ENCODE measurements at regions not wholly inside any gene's neighbourhood (a gene's known extent, or its start where the extent isn't known, plus 50 kb on each side); places are given as distances from the start of the nearest gene placed in this dataset.

DNA sequence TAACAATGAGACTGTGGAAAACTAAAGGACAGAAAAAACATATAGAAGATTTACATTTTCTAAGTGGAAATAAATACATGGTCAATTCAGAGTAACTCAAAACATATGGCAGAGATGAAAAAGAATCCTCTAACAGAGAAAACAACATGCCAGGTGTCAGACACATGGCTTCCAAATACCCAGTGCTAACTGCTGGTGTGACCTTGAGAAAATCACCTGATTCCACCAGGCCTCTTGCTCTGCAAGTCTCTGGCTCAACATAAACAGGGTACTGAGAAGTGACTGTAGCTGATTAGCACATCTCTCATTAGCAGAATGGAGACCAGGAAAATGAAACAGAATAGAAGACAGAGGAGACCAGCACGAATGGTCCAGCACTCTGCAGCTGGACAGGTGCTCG, 210.8 kb downstream of the HNMT start:
- DNase-seq (ENCODE audit: low spot score in 2 of 2) = no peak
- TF ChIP-seq, protein P1, sequence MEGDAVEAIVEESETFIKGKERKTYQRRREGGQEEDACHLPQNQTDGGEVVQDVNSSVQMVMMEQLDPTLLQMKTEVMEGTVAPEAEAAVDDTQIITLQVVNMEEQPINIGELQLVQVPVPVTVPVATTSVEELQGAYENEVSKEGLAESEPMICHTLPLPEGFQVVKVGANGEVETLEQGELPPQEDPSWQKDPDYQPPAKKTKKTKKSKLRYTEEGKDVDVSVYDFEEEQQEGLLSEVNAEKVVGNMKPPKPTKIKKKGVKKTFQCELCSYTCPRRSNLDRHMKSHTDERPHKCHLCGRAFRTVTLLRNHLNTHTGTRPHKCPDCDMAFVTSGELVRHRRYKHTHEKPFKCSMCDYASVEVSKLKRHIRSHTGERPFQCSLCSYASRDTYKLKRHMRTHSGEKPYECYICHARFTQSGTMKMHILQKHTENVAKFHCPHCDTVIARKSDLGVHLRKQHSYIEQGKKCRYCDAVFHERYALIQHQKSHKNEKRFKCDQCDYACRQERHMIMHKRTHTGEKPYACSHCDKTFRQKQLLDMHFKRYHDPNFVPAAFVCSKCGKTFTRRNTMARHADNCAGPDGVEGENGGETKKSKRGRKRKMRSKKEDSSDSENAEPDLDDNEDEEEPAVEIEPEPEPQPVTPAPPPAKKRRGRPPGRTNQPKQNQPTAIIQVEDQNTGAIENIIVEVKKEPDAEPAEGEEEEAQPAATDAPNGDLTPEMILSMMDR (IDR thresholded peaks at IDR 0.05) = no peak
- TF ChIP-seq POLR2A (IDR thresholded peaks at IDR 0.05) = no peak
- 87 to 98% methylated on average over 2 of the region's 2 CpGs for whole genome bisulfite sequencing, 2 donors
- H3K4me3 ChIP-seq (ENCODE audit: low read depth, poor library complexity, severe bottlenecking) = no peak overlapping the region
- intact Hi-C loops (cut with DNase I; ENCODE audit: low total_unique reads) = no loop called here

DNA sequence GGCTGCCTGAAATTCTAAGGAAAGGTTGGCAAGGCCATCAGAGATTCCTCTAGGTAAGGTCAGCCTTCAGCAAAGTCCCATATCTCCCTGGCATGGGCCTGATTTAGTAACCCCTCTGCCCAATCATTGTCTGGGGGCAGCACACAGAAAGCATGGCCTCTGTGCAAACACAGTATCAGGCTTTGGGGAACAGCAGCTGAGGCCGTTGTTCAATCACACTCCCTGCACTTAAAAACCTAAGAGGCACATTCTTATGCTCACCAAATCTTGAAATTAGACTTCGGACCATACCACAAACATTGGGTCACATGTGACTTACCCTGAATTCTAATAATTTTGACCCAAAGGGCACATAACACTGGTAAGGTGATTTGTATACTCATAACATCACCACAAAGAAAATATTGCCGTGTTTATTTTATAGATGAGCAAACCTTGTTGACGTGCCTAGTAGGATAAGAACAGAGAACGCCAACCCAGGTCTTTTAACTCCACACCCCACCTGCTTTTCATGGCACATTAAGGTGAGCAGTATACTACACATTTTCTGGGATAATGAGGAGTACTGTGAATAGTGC, 212.7 kb downstream of the HNMT start:
- WGBS, 2 donors = 87 to 90% methylated on average over 5 of the region's 5 CpGs
- intact Hi-C loops (cut with DNase I; ENCODE audit: low total_unique reads) = no loop called here
- no peak for DNase-seq (ENCODE audit: low spot score in 2 of 2)
- no peak for TF ChIP-seq POLR2A (IDR thresholded peaks at IDR 0.05)
- H3K4me3 ChIP-seq (ENCODE audit: low read depth, poor library complexity, severe bottlenecking) = no peak overlapping the region

DNA sequence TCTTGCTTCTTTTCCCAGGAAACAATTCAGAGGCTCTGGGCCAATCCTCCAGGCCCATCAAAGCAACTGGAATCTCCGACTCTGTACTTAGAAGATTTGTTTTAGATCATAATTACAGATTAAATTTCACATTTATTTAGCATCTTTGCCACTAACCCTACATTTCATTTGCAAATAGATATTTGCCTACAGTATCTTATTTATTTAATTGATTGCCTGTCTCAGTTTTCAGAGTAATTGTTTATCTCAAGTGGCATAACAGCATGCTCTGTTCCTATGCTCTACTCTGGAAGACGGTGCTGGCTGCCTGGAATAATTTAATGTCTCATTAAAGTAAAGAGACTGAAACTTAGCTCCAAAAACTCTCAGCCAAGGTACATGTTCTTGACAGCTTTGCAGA, 213.4 kb downstream of the HNMT start:
- WGBS, 2 donors = 65 to 76% methylated on average over 2 of the region's 2 CpGs
- no peak overlapping the region for H3K4me3 ChIP-seq (ENCODE audit: low read depth, poor library complexity, severe bottlenecking)
- DNase-seq (ENCODE audit: low spot score in 2 of 2) = no peak
- intact Hi-C loops (cut with DNase I; ENCODE audit: low total_unique reads) = no loop called here
- no peak for TF ChIP-seq POLR2A (IDR thresholded peaks at IDR 0.05)
- TF ChIP-seq, protein P1 (IDR thresholded peaks at IDR 0.05) = no peak

DNA sequence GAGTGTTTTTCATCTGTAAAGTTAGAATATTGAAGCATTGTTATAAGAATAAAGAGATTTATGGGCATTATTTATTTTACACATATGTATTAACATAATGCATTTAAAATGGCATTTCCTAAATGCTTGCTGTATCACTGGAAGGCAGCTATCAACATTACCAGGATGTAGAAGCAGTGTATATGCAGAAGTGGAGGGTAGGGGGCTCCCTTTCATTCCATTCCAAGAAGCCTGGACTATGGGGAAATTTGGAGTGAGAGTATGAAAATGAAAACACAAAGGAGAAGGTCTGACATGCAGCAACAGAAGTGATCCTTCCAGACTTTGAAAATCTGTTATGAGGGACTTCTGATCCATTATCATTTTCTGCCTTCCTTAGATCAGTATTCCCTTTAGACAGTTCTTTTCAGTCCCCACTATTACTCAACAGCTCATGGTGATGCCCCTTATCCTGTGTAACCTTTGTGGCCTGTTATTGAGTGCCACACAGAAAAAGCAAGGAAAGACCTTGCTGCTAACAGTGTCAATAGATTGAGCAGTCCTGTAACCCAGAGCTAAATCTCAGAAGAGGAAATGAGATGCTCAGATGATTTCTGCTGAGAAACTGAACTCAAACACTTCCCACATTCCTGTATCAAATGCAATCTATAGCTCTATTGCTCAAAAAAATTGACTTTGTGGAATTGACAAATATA, 216.6 kb downstream of the HNMT start:
- intact Hi-C loops (cut with DNase I; ENCODE audit: low total_unique reads) = no loop called here
- TF ChIP-seq, protein P1 (IDR thresholded peaks at IDR 0.05) = no peak
- TF ChIP-seq POLR2A (IDR thresholded peaks at IDR 0.05) = no peak
- H3K4me3 ChIP-seq (ENCODE audit: low read depth, poor library complexity, severe bottlenecking) = no peak overlapping the region
- no peak for DNase-seq (ENCODE audit: low spot score in 2 of 2)

DNA sequence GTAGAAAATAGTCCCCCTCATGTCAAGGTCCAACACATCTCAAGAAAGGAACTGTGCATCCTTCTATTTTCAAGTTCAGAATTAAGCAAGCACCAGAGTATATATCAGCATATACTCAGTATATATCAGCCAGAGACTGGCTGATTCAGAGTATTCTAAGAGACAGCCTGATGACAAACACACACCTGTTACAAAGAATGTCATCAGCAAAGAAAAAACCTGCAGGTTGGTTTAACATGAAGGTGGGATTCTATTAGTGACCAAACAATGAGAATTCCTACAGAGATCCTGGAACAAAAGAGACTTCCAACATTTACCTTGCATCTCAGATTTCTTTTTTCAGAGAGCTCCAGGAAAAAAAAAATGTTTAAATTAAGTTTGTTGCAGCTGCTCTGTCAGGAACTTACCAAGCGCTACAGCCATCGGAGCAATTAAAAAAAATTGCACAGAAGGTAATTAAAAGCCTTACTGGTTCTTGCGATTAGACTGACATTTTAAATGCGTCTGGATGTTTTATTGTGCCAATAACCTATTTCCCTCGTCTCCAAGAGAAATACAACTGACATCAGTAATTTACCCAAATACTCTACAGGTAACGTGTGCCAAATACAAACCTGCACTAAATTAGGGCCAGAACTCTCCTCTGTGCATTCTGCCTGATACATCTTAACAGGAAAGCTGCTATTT, 218.1 kb downstream of the HNMT start:
- WGBS, 2 donors = 66 to 74% methylated on average over 6 of the region's 6 CpGs
- intact Hi-C loops (cut with DNase I; ENCODE audit: low total_unique reads) = no loop called here
- H3K4me3 ChIP-seq (ENCODE audit: low read depth, poor library complexity, severe bottlenecking) = no peak overlapping the region
- no peak for TF ChIP-seq POLR2A (IDR thresholded peaks at IDR 0.05)
- no peak for DNase-seq (ENCODE audit: low spot score in 2 of 2)

DNA sequence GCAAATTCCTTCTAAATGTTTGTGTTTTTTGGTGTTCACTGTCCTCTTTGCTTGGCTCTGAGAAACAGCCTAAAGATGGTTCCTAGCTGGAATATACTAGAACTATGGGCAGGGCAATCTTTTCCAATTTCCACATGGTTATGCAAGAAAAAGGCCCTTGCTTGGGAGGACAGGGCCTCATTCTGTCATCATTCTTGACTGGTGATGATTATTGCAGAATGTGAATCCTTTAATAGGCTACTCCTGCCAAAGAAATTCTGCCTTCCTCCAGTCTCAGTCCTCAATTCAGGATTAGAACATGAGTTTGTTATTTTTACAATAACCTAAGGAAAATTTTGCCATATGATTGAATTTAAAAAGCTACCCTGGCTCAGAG, 218.7 kb downstream of the HNMT start:
- DNase-seq (ENCODE audit: low spot score in 2 of 2) = no peak
- TF ChIP-seq, protein P1 (IDR thresholded peaks at IDR 0.05) = no peak
- no peak for TF ChIP-seq POLR2A (IDR thresholded peaks at IDR 0.05)
- intact Hi-C loops (cut with DNase I; ENCODE audit: low total_unique reads) = no loop called here
- H3K4me3 ChIP-seq (ENCODE audit: low read depth, poor library complexity, severe bottlenecking) = no peak overlapping the region

All from lower leg skin (tissue), 4 donors.